Effector CD4-positive, alpha-beta T cell (primary cell): ENCODE measurements at regions not wholly inside any gene's neighbourhood (a gene's known extent, or its start where the extent isn't known, plus 50 kb on each side); places are given as distances from the start of the nearest gene placed in this dataset.
"Not testable (repeated sequence)": the region's sequence is repeated elsewhere in the genome, so short reads cannot be mapped to it uniquely, and the experiment has no call there.

Experiments used
- DNase-seq: peaks from one replicate; pipeline ENCODE4 v3.0.0-alpha.2; 2020

DNA sequence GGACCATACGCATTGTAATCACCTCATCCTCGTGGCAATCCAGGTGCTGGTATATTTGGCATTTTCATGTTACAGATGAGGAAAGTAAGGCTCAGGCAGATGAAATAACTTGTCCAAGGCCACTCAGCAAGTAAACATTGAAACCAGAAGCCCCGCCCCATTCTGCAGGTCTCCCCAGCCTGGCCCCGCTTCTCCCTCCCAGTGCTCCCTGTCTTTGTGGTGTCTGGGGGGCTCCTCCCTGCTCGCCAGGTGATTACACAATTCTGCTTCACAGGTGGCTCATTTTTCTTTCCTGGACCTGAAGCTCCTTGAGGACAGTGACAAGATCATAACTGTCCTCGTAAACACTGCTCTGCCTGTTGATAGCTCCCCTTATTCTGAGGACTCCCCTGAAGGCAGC lies 531.5 kb upstream of the B3GAT1 start:
- DNase-seq: no peak

DNA sequence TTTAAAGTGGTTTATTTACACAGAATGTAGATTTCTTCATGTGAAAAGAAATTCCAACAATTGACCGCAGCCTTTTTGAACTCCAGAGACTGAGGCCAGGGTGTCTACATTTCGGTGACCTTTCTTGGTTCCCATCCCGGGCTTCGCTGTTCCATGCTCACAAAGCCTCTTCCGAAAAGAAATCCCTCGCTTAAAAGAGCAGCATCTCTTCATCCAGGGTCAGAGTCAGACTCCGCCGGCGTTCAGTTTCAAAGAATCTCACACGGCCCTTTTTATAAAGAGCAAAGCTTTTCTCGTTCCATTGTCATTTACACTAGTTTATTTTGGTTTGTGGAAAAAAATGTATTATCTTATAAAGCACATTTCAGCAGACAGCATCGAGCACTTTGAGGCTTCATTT lies 530.6 kb upstream of the B3GAT1 start:
- no peak for DNase-seq

DNA sequence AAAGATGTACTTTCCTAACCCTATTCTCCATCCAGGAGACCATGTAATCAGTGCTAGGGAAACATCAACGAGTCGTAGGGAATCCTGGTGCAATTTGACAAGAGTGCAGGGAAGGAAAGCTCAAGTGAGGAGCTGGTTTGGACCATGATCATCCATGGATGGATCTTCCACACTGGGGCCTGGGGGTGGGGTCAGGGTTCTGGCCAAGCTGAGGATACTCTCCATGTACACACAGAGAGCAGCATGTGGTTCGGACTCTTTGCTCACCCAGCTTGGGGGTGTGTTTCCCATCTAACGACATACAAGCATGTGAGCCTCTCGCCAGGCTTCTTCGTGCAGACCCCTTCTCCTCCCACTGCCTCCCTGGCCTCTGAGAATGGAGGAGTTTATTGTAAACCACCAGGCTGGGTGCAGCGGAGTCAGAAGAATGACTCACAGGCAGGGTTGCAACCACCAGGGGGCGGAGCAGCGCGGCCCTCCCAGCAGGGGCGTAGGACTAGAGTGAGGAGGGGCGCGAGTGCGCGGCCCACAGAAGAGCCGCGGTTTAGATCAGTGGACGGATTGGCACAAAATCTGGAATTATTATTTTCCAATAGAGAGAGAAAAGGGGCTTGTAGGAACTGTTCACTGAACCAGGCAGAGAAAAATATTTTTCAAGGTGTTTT lies 530.0 kb upstream of the B3GAT1 start:
- not testable (repeated sequence) for DNase-seq

DNA sequence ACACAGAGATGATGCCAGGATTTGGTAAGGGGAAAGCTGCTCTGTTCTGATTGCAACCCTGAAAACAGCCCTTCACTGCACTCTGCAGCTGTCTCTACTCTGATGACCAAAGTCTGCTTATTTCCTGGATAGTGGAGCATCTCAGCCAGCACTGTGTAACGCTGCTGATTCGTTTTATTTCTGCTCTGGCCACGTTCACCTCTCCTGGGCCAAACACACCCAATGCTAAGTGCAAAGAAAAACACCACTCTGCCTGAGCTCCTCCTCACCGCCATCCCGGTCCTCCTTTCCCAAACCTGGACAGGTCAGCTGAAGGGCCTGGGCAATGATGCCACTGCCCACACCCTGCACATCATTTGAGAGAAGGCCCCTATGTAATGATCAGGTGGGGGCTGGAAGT lies 529.3 kb upstream of the B3GAT1 start:
- no peak for DNase-seq

DNA sequence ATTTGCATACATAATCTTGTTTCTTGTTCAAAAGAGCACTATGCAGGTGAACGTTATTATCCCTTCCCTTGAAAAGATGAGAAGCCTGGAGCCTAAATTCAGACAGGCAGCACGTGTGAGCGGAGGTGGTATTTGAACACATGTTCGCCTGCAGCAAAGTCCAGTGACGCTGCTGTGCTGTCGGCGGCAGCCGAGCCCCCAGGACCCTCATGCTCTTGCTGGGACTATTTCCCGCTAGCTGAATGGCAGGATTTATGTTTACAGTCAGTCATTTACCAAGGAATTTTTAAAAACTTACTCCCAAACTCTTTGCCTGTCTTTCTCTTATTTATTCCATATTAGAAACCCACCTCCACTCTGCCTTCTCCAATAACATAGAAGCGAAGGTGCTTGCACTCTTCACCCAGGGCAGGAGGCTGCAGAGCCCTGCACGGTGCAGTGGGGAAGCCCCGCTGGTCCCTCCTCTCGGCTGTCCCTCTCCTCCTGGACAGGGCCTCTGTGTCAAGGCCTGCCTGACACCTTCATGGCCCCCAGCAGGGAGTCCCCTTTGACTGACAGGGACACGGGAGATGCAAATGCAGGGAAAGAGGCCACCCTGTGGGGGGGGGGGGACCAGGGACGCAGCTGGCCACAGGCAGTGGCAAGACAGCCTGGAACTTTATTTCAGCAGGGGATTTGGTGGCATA lies 528.5 kb upstream of the B3GAT1 start:
- DNase-seq: no peak

DNA sequence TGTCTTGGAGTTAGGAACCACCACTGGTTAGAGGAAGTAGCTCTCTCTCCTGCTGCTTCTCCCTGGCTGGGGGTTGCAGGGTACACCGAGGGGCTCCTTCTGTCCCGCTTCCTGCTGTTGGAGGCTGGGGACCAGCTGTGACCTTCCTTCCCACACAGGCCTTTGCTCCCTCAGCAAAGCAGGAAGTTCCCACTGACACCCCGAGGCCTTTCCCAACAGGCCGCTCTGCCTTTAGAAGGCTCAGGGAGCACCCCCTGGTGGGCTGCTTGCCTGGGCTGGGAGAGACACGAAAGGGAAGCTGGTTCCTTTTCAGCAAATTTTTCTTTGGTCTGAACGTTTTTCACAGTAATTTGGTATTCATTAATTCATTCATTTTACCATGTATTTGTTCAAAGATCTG lies 527.9 kb upstream of the B3GAT1 start:
- DNase-seq: no peak

DNA sequence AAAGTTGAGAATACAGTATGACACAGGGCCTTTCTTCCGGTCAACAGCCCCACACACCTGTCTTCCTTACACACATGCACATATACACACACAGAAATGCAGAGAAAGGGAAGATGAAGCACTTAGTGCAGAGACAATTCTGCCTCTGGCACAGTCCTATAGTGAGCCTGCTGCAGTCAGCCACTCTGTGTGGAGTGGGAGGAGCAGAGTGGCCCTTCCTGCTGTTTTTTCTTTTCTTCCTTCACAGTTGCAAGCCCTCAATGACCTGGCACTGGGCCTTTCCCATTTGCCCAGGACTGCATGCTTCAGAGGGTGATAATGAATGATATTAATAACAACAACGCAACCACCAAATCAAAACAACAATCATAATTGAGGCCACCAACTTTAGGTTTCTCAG lies 527.0 kb upstream of the B3GAT1 start:
- DNase-seq: no peak

DNA sequence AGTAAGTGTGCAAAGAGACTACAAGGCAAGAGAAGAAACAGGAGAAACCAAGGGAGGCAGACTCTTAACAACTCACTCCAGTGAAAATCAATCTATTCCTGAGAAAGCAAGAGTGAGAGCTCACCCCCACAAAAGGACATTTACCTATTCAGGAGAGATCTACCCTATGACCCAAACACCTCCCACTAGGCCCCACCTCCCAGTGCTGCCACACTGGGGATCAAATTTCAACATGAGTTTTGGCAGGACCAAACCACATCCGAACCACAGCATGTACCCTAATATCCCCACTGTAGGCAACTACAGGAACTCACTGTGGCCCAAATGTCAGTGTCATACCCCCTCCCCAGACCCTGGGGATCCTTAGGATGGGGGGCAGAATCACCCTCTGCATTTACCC lies 526.2 kb upstream of the B3GAT1 start:
- DNase-seq: no peak

DNA sequence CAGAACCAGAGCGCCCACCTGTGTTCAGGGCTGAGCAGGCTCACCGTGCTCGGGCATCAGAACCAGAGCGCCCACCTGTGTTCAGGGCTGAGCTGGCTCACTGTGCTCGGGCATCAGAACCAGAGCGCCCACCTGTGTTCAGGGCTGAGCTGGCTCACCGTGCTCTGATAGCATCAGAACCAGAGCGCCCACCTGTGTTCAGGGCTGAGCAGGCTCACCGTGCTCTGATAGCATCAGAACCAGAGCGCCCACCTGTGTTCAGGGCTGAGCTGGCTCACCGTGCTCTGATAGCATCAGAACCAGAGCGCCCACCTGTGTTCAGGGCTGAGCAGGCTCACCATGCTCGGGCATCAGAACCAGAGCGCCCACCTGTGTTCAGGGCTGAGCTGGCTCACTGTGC lies 525.2 kb upstream of the B3GAT1 start:
- not testable (repeated sequence) for DNase-seq

DNA sequence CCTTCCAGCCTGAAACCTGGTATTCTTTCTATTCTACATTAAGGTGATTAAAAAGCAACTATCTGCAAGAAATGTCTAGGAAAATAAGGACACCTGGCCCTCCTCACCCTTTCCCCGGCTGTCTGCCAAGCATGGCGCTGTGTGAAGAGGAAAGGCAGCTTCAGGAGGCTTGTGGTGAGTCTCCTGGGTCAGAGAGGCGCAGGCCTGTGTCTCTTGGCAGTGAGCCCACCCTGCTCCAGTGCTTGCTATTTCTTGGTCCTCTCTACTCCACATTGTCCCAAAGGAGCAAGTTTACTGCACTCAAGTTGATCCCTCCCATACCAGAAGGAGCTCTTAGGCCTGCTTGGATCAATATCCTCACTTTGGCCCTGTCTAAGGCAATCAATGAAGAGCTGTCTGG lies 520.7 kb upstream of the B3GAT1 start:
- DNase-seq: no peak

DNA sequence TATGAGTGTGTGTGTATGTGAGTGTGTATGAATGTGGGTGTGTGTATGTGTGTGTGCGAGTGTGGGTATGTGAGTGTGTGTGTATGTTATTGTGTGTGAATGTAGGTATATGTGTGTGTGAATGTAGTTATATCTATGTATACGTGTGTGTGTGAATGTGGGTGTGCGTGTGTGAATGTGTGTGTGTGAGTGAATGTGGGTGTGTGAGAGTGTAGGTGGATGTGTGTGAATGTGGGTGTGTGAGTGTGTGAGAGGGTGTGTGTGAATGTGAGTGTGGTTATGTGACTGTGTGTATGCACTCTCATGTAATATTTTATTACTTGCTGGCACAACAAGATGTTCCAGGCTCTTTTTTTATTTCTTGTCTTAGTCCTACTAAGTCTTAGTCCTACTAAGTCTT lies 513.4 kb upstream of the B3GAT1 start:
- no peak for DNase-seq

DNA sequence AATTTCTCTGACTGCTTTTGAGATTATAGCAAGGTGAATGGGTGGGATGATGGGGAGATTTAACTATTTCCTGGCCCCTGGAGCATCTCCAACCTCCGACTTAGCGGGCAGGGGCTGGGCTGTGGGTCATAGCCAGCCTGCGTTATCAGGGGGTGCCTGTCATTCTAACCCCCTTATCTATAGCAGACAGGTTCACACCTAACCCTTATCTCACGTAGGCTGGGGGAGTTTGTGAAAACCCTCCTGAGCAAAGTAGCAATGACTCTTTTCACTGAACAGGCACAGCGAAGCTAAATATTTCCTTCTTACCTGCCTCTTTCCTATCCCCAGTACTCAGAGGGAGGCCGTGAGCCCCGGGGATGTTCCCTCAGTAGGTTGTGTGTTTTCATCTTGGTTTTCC lies 511.4 kb upstream of the B3GAT1 start:
- no peak for DNase-seq

DNA sequence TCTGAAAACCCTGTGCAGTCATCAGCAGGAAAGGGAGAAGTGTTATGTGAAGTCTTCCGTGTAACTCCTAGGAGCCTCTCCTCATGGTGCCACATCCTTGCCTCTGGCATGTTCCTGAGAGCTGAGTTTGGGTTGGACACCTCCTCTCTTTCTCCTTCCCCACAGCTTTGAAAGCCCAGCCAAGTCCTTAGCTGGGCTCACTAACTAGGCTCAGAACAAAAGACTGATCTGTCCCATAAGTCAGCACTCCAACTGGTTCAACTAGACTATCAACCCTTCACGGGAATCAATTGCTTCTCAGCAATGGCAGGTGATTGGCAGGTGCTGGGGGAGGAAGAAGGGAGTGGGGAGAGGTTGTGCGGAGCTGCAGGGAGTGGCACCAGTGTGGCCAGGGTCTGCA lies 509.9 kb upstream of the B3GAT1 start:
- DNase-seq: no peak

DNA sequence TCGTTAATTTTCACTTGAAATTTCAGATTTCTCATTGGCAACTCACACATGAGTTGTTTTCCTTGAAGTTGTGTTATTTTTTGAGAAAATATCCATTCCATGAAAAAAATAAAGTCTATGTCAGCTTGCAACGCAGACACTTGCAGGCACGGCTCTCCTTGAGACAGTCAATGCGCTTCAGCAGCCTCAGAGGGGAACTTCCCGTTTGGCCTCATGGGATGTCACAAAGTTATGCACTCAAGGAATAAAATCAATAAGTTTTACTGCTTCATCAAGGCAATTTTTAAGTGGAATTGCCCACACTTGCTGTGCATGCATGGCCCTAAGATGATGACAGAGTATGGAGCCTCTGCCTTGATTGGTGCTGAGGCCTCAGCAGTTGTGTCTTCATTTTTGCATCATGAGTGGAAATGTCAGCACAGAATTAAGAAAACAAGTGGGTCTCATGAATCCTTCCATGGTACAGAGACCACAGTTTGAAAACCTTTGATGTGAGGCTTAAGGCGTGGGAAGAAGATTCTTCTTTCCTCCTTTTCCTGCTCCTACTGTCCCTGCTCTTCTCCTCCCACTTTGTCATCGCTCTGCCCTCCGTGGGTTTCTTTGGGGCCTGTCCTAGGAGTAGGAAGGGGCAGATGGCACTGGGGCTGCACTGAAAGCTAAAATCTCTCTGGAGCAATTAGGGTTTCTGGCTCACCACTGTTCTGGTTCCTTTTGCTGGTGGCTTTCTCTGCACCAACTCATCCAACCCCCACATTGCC lies 509.0 kb upstream of the B3GAT1 start:
- no peak for DNase-seq

DNA sequence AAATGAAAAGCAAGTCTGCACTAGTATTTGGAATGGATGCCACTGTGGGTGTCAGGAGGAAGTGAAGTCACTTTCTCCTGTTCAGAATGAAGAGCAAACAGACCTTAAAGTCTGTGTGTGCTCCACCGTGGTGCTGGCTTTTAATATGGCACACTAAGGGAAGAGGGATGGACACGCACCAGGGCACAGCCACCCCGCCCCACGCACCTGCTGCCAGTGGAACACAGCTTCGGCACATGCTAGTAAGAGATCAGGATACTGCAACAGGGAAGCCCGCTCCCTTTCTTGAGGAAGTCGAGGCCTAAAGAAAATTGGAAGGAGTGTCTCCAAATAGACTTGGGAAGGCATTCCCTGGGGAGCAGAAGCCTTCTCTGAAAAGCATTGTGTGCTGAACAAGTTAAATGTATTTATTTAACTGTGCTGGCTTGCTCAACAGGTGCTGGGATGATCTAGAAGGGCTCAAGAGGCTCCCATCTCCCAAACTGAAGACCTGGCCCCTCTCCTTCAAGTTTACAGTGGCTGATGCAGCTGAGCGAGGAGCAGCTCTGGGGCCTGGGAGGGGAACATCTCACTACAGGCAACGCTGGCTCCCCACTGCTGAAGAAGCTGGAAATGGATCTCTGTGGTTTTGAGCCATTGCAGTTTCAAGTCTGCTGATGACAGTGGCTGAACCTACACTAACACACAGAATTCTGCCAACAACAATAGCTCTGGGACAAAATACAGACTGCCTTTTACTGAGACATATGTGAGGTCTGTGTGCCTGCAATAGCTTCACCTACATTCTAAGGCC lies 504.6 kb upstream of the B3GAT1 start:
- no peak for DNase-seq

DNA sequence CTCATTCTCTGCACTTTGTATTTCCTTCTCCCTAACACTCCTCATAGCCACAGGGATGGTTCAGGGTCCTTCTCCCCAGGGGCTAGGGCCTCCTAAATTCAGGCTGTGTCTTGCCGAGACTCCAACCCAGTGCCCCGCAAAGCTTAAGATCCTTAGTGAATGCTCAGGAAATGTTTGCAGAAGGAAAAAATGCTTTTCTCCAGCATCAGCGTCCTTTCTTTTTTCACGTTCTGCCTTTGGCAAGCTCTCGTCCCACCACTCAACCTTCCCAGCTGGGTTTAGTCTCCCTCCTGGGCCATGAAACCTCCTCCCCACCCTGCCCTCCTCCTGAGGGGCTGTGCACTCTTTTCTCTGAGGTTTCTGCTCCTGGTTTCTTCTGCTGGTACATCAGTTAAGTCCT lies 503.8 kb upstream of the B3GAT1 start:
- no peak for DNase-seq

DNA sequence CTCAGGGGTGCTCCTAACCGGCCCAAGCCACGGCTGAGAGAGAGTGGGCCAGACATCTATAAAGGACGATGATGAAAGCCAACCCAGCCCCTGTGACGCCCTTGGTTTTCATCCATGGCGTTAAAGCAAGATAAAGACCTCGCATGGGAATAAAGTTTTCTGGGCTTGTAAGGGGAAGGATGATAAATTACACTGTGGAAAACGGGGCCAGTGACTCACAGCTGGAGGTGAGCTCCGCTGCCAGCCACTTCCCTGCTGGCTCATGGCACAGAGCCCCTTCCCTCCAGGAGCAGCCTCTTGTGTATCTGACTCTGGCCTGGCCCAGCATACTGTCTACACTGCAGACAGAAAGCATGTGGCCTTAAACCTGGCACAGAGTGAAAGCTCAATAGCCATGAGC lies 503.2 kb upstream of the B3GAT1 start:
- no peak for DNase-seq

DNA sequence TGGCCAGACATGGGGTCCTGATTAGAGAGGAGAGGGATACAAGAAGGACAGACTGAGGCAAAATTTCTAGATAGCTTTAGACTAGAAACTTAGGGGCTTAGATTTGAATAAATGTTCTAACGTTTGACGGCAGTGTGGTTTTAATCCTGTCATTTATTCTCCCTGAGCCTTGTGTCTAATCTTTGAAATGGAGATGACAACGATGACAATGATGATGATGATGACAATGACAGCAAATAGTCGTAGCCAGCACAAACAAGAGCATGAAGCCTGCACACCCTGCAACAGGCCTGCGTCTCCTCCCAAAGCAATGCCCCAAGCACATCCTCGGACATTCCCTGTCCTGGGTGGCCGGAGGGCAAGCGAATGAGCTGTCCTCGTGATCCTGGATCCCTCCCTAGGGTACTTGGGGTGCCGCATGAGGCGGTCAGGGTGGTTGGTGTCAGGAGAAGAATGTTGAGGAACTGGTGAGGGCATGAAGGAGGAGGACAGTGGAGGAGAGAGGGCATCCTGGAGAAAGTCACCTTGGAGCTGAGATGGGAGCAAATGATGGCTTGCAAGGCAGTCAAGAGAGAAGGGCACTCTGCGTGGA lies 502.1 kb upstream of the B3GAT1 start:
- no peak for DNase-seq

DNA sequence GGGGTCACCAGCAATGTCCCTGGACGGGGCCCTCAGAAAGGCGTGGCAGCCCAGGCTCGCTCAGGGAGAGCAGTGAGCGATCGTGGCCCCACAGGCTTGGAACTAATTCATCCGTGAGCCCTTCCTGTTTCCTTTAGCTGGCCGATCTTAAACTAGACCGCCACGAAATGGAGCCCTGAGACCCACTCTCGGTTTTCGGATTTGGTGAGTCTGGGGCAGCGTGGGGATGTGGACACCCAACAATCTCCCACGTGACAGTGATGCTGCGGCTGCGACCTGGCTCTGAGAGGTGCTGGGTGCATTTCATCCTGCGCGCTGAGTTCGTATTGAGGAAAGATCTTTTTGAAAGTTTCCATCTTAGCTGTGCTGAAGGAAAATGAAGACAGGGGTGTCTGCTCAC lies 501.3 kb upstream of the B3GAT1 start:
- no peak for DNase-seq

DNA sequence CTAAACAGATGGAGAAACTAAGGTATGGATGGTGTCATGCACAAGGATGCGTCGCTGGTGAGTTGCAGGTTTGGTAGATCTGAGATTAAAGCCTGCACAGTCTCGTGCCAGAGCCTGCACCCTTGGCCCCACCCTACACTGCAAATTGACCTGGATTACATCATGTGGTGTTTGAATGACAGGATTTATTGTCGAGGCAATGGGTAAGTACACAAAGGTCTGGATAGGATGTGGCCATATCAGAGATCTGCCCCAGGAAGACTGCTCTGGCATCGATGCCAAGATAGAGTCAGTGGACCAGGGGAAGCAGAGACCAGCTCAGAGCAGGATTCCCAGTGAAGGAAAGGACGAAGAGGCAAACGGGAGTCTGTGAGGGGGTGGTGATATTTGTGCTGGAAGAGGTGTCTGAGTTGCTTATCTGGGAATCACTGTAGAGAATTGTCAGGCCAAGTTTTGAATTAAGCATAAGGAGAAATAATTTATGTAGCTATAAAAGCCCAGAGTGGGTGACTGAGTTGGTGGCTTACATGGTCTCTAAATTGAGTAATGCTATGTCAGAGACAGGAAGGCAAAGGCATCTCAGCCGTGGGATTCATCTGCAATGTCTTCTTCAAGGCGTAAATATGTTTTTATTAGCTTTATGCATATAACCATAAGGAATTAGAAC lies 499.6 kb upstream of the B3GAT1 start:
- DNase-seq: no peak

DNA sequence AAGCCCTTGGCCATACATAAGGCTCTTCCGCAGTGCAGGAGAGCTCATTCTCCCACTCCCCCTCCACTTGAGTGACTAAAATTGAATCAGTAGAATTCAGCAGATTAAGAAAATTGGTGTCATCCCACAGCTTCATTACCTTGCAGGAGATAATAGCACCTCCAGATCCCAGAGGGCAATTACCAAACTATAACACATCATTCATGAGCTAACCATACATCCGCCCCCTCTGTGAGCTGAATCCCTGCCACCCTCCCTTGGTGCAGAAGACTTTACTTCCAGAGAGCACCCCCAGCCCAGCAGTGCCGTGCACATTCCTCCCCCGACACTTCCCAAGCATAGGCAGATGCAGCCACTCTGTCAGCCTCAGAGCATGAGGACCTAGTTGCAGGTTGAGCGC lies 496.5 kb upstream of the B3GAT1 start:
- no peak for DNase-seq

DNA sequence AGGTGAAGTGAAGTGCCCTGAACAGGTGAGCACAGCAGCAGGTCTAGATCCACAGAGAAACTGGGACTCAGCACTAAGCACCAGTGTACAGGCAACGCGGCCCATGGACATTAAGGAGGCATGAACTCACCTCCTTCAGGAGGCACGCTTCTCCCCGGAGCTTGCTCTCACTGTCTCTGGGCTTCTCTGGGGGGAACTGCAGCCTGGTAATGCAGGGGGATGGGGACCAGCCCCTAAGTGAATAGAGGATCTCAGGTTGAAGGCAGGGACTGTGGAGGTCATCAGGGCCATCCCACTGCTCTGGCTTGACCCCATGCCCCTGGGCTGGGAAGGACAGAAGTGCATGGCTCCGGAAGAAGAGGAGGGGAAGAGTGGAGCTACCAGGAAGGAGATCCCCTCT lies 495.6 kb upstream of the B3GAT1 start:
- no peak for DNase-seq
